GM12878 (cell line): ENCODE measurements at regions not wholly inside any gene's neighbourhood (a gene's known extent, or its start where the extent isn't known, plus 50 kb on each side); places are given as distances from the start of the nearest gene placed in this dataset.

Source experiments
- BHLHE40 ChIP-seq, 2 experiments: fragments of 450-650 bp in 1 of 2; IDR thresholded peaks; 2 replicates each; pipeline ENCODE4 v1.6.1; 2011 to 2017; ENCODE audit warnings: low read depth in 2 of 2, borderline replicate concordance in 1 of 2, improper control_type of control experiment in 1 of 2, low read length in 1 of 2, mild to moderate bottlenecking in 1 of 2
- CTCF ChIP-seq, 3 experiments: IDR thresholded peaks in 2 of 3; conservative IDR thresholded peaks in 1 of 3; 2 replicates each; pipeline ENCODE4 v1.5.1; 2011; ENCODE audit warnings: low read depth in 3 of 3, low read length in 3 of 3, mild to moderate bottlenecking in 3 of 3, control low read depth in 2 of 3, moderate library complexity in 2 of 3, inconsistent platforms in 1 of 3, mixed read lengths in 1 of 3; ENCODE audit not compliant: control insufficient read depth in 2 of 3, insufficient read depth in 1 of 3; ENCODE audit errors: extremely low read depth in 1 of 3
- HCFC1 ChIP-seq: fragments of 150-350 bp; IDR thresholded peaks from 2 replicates; pipeline ENCODE4 v1.6.1; 2014; ENCODE audit warnings: low read length
- JUND ChIP-seq: IDR thresholded peaks from 2 replicates; pipeline ENCODE4 v1.6.1; 2012; ENCODE audit warnings: low read depth, mild to moderate bottlenecking, low read length, improper control_type of control experiment, moderate library complexity
- MTA3 ChIP-seq: IDR thresholded peaks from 2 replicates; pipeline ENCODE4 v1.6.1; 2012; ENCODE audit warnings: low read length, inconsistent platforms, borderline replicate concordance
- NFYB ChIP-seq: IDR thresholded peaks from 2 replicates; pipeline ENCODE4 v1.6.1; 2011; ENCODE audit warnings: low read depth, mild to moderate bottlenecking, low read length, improper control_type of control experiment, moderate library complexity; ENCODE audit not compliant: insufficient read depth
- NRF1 ChIP-seq: conservative IDR thresholded peaks from 2 replicates; pipeline ENCODE4 v1.6.1; 2011; ENCODE audit warnings: mild to moderate bottlenecking, low read depth, low read length, improper control_type of control experiment
- POLR2A ChIP-seq: IDR thresholded peaks from 2 replicates; pipeline ENCODE4 v1.6.1; 2011; ENCODE audit warnings: low read depth, mild to moderate bottlenecking, low read length
- USF1 ChIP-seq: IDR thresholded peaks from 2 replicates; pipeline ENCODE4 v1.6.1; 2011; ENCODE audit warnings: borderline replicate concordance, low read depth, mild to moderate bottlenecking, moderate library complexity, mixed read lengths, low read length; ENCODE audit not compliant: insufficient read depth; ENCODE audit errors: extremely low read length

- TF ChIP-seq CTCF (IDR thresholded peaks at IDR 0.05 in 2 of 3, conservative IDR thresholded peaks at IDR 0.05 in 1 of 3; ENCODE audit: control insufficient read depth in 2 of 3, extremely low read depth in 1 of 3, insufficient read depth in 1 of 3, low read depth in 3 of 3, low read length in 3 of 3) (no peak), HCFC1 (no peak), MTA3 (no peak), USF1 (no peak), NRF1 (no peak), NFYB (no peak), BHLHE40 (IDR thresholded peaks at IDR 0.05; ENCODE audit: borderline replicate concordance in 1 of 2, low read depth in 2 of 2, low read length in 1 of 2) (no peak), POLR2A (no peak), JUND (no peak)
Observed at GRCh38 chrX:8003147-8003883, 76.1 kb upstream of the PNPLA4 start.
